Peyer's patch (tissue), 4 donors: ENCODE measurements at regions not wholly inside any gene's neighbourhood (a gene's known extent, or its start where the extent isn't known, plus 50 kb on each side); places are given as distances from the start of the nearest gene placed in this dataset.

ENCODE experiments used
- POLR2A ChIP-seq, 2 donors: fragments of 450-650 bp; IDR thresholded peaks; one replicate each; pipeline ENCODE4 v1.5.1; 2017; ENCODE audit warnings: antibody characterized with exemption in 2 of 2, mild to moderate bottlenecking in 2 of 2, moderate library complexity in 2 of 2
- TF ChIP-seq, protein P1 (sequence below), 6 experiments: fragments of 450-650 bp in 4 of 6; fragments of 200-600 bp in 2 of 6; sonication (generic) in 1 of 6; IDR thresholded peaks; one replicate each; pipeline ENCODE4 v1.5.1; 2017 to 2019; ENCODE audit warnings: antibody characterized with exemption in 6 of 6, mild to moderate bottlenecking in 3 of 6, moderate library complexity in 1 of 6

DNA sequence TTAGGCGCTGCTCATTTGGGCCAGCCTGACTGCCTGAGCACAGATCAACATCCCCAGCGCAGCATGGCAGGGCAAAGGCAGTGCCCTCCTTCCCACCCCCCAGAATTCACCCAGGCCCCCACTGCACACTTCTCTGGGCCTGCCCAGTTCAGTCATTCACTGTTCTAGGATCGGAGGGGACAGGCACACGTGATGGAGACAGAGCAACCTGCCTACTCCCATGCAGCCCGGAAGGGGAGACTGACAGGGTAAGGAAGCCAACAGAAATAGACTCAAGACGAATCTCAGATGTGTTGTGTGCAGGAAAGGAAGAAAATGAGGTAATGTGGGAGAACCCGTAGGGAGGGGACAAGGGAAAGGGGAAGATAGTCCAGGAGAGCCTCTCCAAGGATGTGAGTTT lies 59.2 kb upstream of the LYRM9 start:
- TF ChIP-seq, protein P1, sequence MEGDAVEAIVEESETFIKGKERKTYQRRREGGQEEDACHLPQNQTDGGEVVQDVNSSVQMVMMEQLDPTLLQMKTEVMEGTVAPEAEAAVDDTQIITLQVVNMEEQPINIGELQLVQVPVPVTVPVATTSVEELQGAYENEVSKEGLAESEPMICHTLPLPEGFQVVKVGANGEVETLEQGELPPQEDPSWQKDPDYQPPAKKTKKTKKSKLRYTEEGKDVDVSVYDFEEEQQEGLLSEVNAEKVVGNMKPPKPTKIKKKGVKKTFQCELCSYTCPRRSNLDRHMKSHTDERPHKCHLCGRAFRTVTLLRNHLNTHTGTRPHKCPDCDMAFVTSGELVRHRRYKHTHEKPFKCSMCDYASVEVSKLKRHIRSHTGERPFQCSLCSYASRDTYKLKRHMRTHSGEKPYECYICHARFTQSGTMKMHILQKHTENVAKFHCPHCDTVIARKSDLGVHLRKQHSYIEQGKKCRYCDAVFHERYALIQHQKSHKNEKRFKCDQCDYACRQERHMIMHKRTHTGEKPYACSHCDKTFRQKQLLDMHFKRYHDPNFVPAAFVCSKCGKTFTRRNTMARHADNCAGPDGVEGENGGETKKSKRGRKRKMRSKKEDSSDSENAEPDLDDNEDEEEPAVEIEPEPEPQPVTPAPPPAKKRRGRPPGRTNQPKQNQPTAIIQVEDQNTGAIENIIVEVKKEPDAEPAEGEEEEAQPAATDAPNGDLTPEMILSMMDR (IDR thresholded peaks at IDR 0.05) = no peak
- TF ChIP-seq POLR2A (IDR thresholded peaks at IDR 0.05) = no peak
